HEK293 (cell line): ENCODE measurements at regions not wholly inside any gene's neighbourhood (a gene's known extent, or its start where the extent isn't known, plus 50 kb on each side); places are given as distances from the start of the nearest gene placed in this dataset.

ENCODE experiments used
- OSR2 ChIP-seq: fragments of 450-650 bp; formaldehyde crosslinking; IDR thresholded peaks from 2 replicates; pipeline ENCODE4 v1.5.1; 2016; ENCODE audit warnings: missing biosample characterization, missing genetic modification characterization
- ZBTB1 ChIP-seq: fragments of 450-650 bp; formaldehyde crosslinking; IDR thresholded peaks from 2 replicates; pipeline ENCODE4 v1.5.1; 2016; ENCODE audit warnings: missing biosample characterization, missing genetic modification characterization
- ZNF311 ChIP-seq: fragments of 450-650 bp; formaldehyde crosslinking; IDR thresholded peaks from 2 replicates; pipeline ENCODE4 v1.5.1; 2017; ENCODE audit warnings: missing biosample characterization, missing genetic modification characterization, borderline replicate concordance
- ZNF394 ChIP-seq: fragments of 450-650 bp; formaldehyde crosslinking; IDR thresholded peaks from 2 replicates; pipeline ENCODE4 v1.5.1; 2016; ENCODE audit warnings: missing biosample characterization, missing genetic modification characterization, mild to moderate bottlenecking, moderate library complexity, borderline replicate concordance
- TF ChIP-seq, protein P1 (sequence below): sonication (generic); formaldehyde crosslinking; IDR thresholded peaks from 2 replicates; pipeline ENCODE4 v1.8.1; 2022; ENCODE audit warnings: mild to moderate bottlenecking, moderate library complexity, missing genetic modification reagents
- TF ChIP-seq, protein P2 (sequence below): fragments of 450-650 bp; formaldehyde crosslinking; IDR thresholded peaks from 2 replicates; pipeline ENCODE4 v1.5.1; 2016; ENCODE audit warnings: missing biosample characterization, missing genetic modification characterization

DNA sequence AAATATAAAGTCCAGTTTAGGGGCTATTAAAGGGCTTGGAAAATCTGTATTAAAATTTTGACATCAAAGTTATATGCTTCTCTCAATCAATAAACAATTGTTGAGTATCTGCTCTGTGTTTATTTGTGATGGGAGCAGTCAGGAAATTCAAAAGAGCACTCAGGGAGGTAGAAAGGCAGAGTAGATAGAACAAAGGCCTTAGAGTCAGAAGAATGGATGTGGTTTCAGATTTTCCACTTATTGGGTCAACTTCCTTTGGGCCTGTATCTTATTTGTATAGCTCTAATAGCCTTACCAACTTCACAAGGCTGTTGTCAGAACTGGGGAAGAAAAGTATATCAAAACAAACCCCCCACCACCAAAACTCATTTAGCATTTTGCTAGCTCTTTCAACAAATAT lies 302.6 kb downstream of the SPRY2 start:
- TF ChIP-seq ZNF394 (tag by site-specific recombination) (no peak), ZBTB1 (tag by site-specific recombination) (no peak), ZNF311 (tag by site-specific recombination) (no peak), OSR2 (tag by site-specific recombination) (no peak)
- TF ChIP-seq, protein P1, sequence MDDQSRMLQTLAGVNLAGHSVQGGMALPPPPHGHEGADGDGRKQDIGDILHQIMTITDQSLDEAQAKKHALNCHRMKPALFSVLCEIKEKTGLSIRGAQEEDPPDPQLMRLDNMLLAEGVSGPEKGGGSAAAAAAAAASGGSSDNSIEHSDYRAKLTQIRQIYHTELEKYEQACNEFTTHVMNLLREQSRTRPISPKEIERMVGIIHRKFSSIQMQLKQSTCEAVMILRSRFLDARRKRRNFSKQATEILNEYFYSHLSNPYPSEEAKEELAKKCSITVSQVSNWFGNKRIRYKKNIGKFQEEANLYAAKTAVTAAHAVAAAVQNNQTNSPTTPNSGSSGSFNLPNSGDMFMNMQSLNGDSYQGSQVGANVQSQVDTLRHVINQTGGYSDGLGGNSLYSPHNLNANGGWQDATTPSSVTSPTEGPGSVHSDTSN (CRISPR knock-in tag), result no peak
- TF ChIP-seq, protein P2, sequence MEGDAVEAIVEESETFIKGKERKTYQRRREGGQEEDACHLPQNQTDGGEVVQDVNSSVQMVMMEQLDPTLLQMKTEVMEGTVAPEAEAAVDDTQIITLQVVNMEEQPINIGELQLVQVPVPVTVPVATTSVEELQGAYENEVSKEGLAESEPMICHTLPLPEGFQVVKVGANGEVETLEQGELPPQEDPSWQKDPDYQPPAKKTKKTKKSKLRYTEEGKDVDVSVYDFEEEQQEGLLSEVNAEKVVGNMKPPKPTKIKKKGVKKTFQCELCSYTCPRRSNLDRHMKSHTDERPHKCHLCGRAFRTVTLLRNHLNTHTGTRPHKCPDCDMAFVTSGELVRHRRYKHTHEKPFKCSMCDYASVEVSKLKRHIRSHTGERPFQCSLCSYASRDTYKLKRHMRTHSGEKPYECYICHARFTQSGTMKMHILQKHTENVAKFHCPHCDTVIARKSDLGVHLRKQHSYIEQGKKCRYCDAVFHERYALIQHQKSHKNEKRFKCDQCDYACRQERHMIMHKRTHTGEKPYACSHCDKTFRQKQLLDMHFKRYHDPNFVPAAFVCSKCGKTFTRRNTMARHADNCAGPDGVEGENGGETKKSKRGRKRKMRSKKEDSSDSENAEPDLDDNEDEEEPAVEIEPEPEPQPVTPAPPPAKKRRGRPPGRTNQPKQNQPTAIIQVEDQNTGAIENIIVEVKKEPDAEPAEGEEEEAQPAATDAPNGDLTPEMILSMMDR (tag by site-specific recombination), result no peak
